ENCODE measurements at regions not wholly inside any gene's neighbourhood (a gene's known extent, or its start where the extent isn't known, plus 50 kb on each side); places are given as distances from the start of the nearest gene placed in this dataset.
A peak's percentile ranks its signal among the peaks of the same experiment; 100 is the strongest.
"Not testable (repeated sequence)": the region's sequence is repeated elsewhere in the genome, so short reads cannot be mapped to it uniquely, and the experiment has no call there.

DNA sequence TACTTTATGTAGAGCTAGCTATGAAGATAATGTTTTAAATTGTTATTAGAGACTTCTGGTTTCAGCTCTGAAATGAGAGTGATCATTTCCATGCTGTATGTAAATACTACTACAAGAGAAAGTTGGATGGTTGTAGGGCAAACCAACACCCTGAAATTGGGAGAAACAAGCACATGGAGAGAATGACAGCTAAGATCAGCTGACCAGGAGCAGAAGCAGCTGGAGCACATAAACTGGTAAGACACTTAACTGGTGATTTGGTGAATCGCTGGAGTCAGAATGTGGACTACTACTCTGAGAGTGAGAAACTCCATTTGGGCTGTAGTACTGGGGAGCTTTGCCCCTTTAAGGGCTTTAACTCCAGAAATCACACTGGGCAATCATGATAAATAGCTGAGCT lies 226.8 kb downstream of the RND3 start:
- Histone ChIP-seq H3K36me3 (ENCODE audit: control insufficient read depth, insufficient read depth, low read length) (no peaks in the 10 kb centered on the region), H3K4me1 (ENCODE audit: control insufficient read depth, insufficient read depth, low read length) (no peaks in the 10 kb centered on the region), H3K9me3 (ENCODE audit: control insufficient read depth, insufficient read depth, low read length) (no peaks in the 10 kb centered on the region), H3K27me3 (ENCODE audit: control insufficient read depth, insufficient read depth, low read length) (no peaks in the 10 kb centered on the region), H3K27ac (ENCODE audit: low read depth, low read length) (no peak overlapping the region), H3K4me3 (ENCODE audit: low read depth, low read length) (no peak overlapping the region)
- no peak for DNase-seq (ENCODE audit: low read depth in 4 of 6, low spot score in 6 of 6)
- 88% methylated on average over 1 of the region's 1 CpG for WGBS (ENCODE audit: insufficient coverage)

DNA sequence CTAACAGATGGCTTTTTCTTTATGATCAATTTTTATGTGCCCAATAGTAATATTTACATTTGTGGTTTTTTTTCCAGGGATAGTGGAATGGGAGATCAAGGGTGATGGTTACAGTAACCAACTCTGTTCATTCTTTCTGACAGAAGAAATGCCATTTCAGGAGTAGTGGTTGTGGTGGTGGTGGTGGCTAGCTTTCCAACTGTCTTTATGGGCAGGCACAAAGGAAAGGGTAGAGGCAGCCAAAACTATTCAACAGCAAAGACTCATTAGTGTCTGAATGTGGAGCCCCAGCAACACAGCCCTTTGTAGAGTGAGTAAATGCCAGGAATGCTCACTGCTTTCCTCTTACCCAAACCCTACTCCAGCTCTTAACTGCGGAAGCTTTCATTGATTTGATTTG lies 227.7 kb downstream of the RND3 start:
- no peak overlapping the region for H3K4me3 ChIP-seq (ENCODE audit: low read depth, low read length)
- no peaks in the 10 kb centered on the region for H3K36me3 ChIP-seq (ENCODE audit: control insufficient read depth, insufficient read depth, low read length)
- peak in 2 of 6 donors; percentile 16 to 82 for DNase-seq (ENCODE audit: low read depth in 4 of 6, low spot score in 6 of 6)
- no peaks in the 10 kb centered on the region for H3K9me3 ChIP-seq (ENCODE audit: control insufficient read depth, insufficient read depth, low read length)
- no peaks in the 10 kb centered on the region for H3K27me3 ChIP-seq (ENCODE audit: control insufficient read depth, insufficient read depth, low read length)
- WGBS (ENCODE audit: insufficient coverage) = no CpG with 5 or more reads among the region's 1 CpG
- no peak overlapping the region for H3K27ac ChIP-seq (ENCODE audit: low read depth, low read length)
- no peaks in the 10 kb centered on the region for H3K4me1 ChIP-seq (ENCODE audit: control insufficient read depth, insufficient read depth, low read length)

DNA sequence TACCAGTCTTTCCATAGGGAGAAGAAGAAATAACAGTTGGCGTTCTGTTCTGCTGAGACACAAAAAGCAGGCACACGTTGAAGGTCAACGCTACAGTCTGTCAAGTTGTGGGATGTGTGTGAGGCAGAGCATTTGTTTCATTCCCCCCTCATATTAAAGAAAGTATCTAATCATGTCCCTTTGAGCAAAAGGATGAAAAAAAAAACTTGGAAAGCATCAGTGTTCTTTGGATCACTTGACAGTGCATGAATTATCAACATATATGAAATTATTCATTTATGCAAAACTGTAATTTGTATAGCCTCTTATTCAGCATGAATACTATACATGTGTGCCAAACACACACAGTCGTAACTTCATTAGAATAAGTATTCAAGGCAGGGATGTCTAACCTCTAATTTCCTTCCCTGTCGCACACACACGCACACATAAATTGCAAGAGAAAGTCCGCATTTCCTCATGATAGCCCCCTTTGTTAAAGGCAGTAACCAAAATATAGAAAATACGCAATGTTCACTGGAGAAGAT lies 228.6 kb downstream of the RND3 start:
- peak in 1 of 6 donors; percentile 64 for DNase-seq (ENCODE audit: low read depth in 4 of 6, low spot score in 6 of 6)
- no peaks in the 10 kb centered on the region for H3K9me3 ChIP-seq (ENCODE audit: control insufficient read depth, insufficient read depth, low read length)
- H3K36me3 ChIP-seq (ENCODE audit: control insufficient read depth, insufficient read depth, low read length) = no peaks in the 10 kb centered on the region
- H3K27ac ChIP-seq (ENCODE audit: low read depth, low read length) = no peak overlapping the region
- no peaks in the 10 kb centered on the region for H3K4me1 ChIP-seq (ENCODE audit: control insufficient read depth, insufficient read depth, low read length)
- H3K27me3 ChIP-seq (ENCODE audit: control insufficient read depth, insufficient read depth, low read length) = no peaks in the 10 kb centered on the region
- WGBS (ENCODE audit: insufficient coverage) = 100% methylated on average over 1 of the region's 8 CpGs
- H3K4me3 ChIP-seq (ENCODE audit: low read depth, low read length) = no peak overlapping the region

DNA sequence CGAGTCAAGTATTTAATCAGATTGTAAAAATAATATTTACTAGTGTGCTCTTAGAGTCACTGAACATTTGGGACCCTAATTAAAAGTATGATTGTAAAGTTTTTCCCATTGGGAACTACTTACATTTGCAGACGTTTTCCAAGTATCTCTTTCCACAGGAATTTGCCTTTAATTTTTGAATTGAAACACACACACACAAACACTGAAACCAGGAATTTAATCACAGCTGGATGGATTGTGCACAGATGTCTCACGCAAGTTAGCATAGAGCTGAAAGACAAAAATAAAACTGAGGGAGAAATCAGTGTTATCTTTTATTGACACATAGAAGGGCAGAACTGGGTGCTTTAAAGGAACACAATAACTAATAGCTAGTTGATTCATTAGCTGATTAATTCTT lies 230.7 kb downstream of the RND3 start:
- Histone ChIP-seq H3K36me3 (ENCODE audit: control insufficient read depth, insufficient read depth, low read length) (no peaks in the 10 kb centered on the region), H3K4me3 (ENCODE audit: low read depth, low read length) (no peak overlapping the region), H3K9me3 (ENCODE audit: control insufficient read depth, insufficient read depth, low read length) (no peaks in the 10 kb centered on the region), H3K27me3 (ENCODE audit: control insufficient read depth, insufficient read depth, low read length) (no peaks in the 10 kb centered on the region), H3K4me1 (ENCODE audit: control insufficient read depth, insufficient read depth, low read length) (no peaks in the 10 kb centered on the region), H3K27ac (ENCODE audit: low read depth, low read length) (no peak overlapping the region)
- DNase-seq (ENCODE audit: low read depth in 4 of 6, low spot score in 6 of 6) = peak in 1 of 6 donors; percentile 46
- WGBS (ENCODE audit: insufficient coverage) = no CpG with 5 or more reads among the region's 3 CpGs

DNA sequence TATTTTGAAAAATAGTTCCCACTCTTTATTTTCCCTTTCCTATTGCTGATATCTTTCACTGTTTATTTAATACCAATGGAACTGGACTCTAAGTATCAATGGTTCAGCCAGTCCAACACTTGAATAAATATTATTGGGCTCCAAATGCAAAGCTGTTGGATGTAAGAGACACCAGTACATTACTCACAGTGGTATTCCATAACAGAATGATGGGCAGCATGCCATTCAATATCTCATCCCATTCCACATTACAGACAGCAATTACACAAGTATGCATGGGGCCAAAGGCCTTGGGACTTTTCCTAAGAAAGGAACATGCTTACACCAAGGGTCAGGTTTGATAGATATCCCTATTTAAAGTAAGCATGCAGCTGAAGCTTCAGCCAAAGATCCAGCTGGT lies 231.9 kb downstream of the RND3 start:
- Histone ChIP-seq H3K4me1 (ENCODE audit: control insufficient read depth, insufficient read depth, low read length) (no peaks in the 10 kb centered on the region), H3K36me3 (ENCODE audit: control insufficient read depth, insufficient read depth, low read length) (no peaks in the 10 kb centered on the region), H3K27me3 (ENCODE audit: control insufficient read depth, insufficient read depth, low read length) (no peaks in the 10 kb centered on the region), H3K9me3 (ENCODE audit: control insufficient read depth, insufficient read depth, low read length) (no peaks in the 10 kb centered on the region), H3K4me3 (ENCODE audit: low read depth, low read length) (no peak overlapping the region), H3K27ac (ENCODE audit: low read depth, low read length) (no peak overlapping the region)
- peak in 1 of 6 donors; percentile 27 for DNase-seq (ENCODE audit: low read depth in 4 of 6, low spot score in 6 of 6)

DNA sequence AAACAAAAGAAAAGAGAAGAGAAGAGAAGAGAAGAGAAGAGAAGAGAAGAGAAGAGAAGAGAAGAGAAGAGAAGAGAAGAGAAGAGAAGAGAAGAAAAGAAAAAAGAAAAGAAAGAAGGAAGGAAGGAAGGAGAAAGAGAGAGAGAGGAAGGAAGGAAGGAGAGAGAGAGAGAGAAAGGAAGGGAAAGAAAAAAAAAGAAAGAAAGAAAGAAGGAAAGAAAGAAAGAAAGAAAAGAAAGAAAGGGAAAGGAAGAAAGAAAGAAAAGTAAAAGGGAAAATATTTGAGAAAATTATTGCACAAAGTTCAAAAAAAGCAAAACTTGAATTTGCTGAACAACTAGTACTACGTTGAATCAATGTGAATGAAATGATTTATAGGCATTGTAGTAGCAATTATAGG lies 237.7 kb downstream of the RND3 start:
- H3K27me3 ChIP-seq (ENCODE audit: control insufficient read depth, insufficient read depth, low read length); H3K4me3 ChIP-seq (ENCODE audit: low read depth, low read length); DNase-seq (ENCODE audit: low read depth in 4 of 6, low spot score in 6 of 6); H3K9me3 ChIP-seq (ENCODE audit: control insufficient read depth, insufficient read depth, low read length); H3K27ac ChIP-seq (ENCODE audit: low read depth, low read length); H3K36me3 ChIP-seq (ENCODE audit: control insufficient read depth, insufficient read depth, low read length); H3K4me1 ChIP-seq (ENCODE audit: control insufficient read depth, insufficient read depth, low read length): not testable (repeated sequence)
- 83% methylated on average over 1 of the region's 1 CpG for WGBS (ENCODE audit: insufficient coverage)

DNA sequence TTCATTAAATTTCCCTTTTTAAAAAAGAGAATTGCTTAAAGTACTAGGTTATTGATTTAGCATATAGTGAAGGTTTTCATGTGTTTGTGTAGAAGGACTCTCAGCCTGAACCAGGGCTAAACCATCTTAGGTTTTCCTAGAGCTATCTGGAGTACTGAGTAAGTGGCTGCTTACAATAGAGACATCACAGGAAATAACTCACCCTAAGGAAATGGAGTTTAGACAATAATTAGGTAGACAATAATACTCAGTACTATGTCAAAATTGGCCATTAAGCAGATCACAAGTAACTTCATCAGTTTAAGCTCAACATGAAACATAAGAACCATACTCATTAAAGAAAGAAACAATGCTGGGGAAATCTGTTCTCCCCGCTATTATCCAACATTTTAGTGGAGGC lies 240.0 kb downstream of the RND3 start:
- no peak overlapping the region for H3K4me3 ChIP-seq (ENCODE audit: low read depth, low read length)
- no peaks in the 10 kb centered on the region for H3K27me3 ChIP-seq (ENCODE audit: control insufficient read depth, insufficient read depth, low read length)
- H3K4me1 ChIP-seq (ENCODE audit: control insufficient read depth, insufficient read depth, low read length) = no peaks in the 10 kb centered on the region
- no peaks in the 10 kb centered on the region for H3K36me3 ChIP-seq (ENCODE audit: control insufficient read depth, insufficient read depth, low read length)
- WGBS (ENCODE audit: insufficient coverage) = no CpG with 5 or more reads among the region's 1 CpG
- DNase-seq (ENCODE audit: low read depth in 4 of 6, low spot score in 6 of 6) = no peak
- no peak overlapping the region for H3K27ac ChIP-seq (ENCODE audit: low read depth, low read length)
- no peaks in the 10 kb centered on the region for H3K9me3 ChIP-seq (ENCODE audit: control insufficient read depth, insufficient read depth, low read length)

DNA sequence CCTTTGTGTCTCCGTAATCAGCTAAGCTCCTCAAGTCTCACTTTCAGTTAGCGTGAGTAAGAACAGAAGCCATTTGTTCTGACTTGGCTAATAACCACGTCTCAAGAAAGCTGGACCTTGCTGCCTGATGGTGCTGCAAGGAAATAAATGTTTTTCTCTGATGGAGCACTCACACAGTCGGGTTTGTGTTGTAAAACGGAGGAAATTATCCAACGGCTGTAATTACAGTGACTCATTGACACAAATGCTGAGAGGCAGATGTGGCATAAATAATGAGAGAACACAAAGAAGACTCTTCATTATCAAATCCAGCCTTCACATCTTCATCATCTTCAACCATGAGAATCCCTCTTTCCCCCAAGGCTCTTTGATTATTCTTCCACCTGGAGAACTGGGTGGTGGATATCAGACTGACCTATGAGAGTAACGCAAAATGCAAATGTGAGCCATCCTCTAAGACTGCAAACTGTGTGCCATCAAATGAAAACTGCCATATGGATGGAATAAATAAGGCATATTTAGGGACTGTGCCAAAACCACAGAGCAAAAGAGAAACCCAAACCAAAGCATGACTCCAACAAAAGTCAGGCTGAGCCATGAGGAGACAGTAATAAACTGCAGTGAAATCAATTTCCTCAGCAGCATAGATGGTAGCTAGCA lies 252.6 kb downstream of the RND3 start:
- WGBS (ENCODE audit: insufficient coverage) = 27% methylated on average over 3 of the region's 7 CpGs
- H3K36me3 ChIP-seq (ENCODE audit: control insufficient read depth, insufficient read depth, low read length) = no peaks in the 10 kb centered on the region
- H3K4me1 ChIP-seq (ENCODE audit: control insufficient read depth, insufficient read depth, low read length) = no peaks in the 10 kb centered on the region
- H3K9me3 ChIP-seq (ENCODE audit: control insufficient read depth, insufficient read depth, low read length) = no peaks in the 10 kb centered on the region
- H3K27ac ChIP-seq (ENCODE audit: low read depth, low read length) = no peak overlapping the region
- H3K27me3 ChIP-seq (ENCODE audit: control insufficient read depth, insufficient read depth, low read length) = peaks cover 10% of the 10 kb centered on the region
- no peak overlapping the region for H3K4me3 ChIP-seq (ENCODE audit: low read depth, low read length)
- peak; percentile 10 to 86 (median 40) for DNase-seq (ENCODE audit: low read depth in 4 of 6, low spot score in 6 of 6)

DNA sequence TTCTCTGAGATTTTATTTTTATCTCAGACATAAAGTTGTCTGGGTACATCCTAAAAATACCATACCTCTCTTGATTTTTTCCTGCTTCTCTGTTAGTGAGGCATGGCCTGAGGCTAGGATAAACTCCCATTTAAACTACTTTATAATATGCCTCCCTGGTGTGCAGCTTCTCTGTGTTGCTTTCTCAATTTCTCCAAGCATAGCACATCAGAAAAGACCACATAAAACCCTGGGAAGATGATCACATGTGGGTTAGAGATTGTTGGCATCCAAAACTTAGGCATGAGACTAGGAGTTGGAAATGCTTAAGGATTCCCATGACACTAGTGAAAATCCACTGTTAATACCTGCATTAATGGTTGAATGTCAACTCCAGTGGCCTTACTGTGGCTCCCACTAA lies 254.6 kb downstream of the RND3 start:
- Histone ChIP-seq H3K9me3 (ENCODE audit: control insufficient read depth, insufficient read depth, low read length) (no peaks in the 10 kb centered on the region), H3K4me3 (ENCODE audit: low read depth, low read length) (no peak overlapping the region), H3K27me3 (ENCODE audit: control insufficient read depth, insufficient read depth, low read length) (peaks cover 12% of the 10 kb centered on the region), H3K36me3 (ENCODE audit: control insufficient read depth, insufficient read depth, low read length) (no peaks in the 10 kb centered on the region), H3K4me1 (ENCODE audit: control insufficient read depth, insufficient read depth, low read length) (no peaks in the 10 kb centered on the region), H3K27ac (ENCODE audit: low read depth, low read length) (no peak overlapping the region)
- no peak for DNase-seq (ENCODE audit: low read depth in 4 of 6, low spot score in 6 of 6)

DNA sequence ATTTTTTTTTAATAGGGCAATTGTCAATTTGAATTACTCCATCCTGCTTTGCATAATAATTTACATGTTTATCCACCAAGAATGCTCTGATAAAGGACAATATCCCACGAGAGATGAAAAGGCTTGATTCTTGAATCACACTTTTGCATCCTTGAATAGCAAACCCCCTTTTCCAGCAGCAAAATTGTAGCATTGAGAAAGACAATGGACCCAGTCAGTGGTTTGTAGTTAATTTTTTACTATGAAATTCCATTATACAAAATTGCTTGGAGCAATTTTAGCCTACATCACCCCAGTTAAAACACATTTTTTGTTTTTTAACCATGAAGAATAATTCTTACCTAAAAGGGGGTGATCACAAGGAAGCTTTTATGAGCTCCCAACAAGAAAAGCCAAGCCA lies 255.1 kb downstream of the RND3 start:
- H3K27me3 ChIP-seq (ENCODE audit: control insufficient read depth, insufficient read depth, low read length) = peaks cover 12% of the 10 kb centered on the region
- WGBS (ENCODE audit: insufficient coverage) = no CpG with 5 or more reads among the region's 1 CpG
- no peak overlapping the region for H3K4me3 ChIP-seq (ENCODE audit: low read depth, low read length)
- no peaks in the 10 kb centered on the region for H3K36me3 ChIP-seq (ENCODE audit: control insufficient read depth, insufficient read depth, low read length)
- no peak overlapping the region for H3K27ac ChIP-seq (ENCODE audit: low read depth, low read length)
- H3K9me3 ChIP-seq (ENCODE audit: control insufficient read depth, insufficient read depth, low read length) = no peaks in the 10 kb centered on the region
- H3K4me1 ChIP-seq (ENCODE audit: control insufficient read depth, insufficient read depth, low read length) = no peaks in the 10 kb centered on the region
- DNase-seq (ENCODE audit: low read depth in 4 of 6, low spot score in 6 of 6) = no peak
